ENCODE measurements at regions not wholly inside any gene's neighbourhood (a gene's known extent, or its start where the extent isn't known, plus 50 kb on each side); places are given as distances from the start of the nearest gene placed in this dataset.

GRCh38 chr11:23957314-23957713 lies 539.5 kb upstream of the LUZP2 start:
- TF ChIP-seq CTCF (IDR thresholded peaks at IDR 0.05) (no peak), ZFX (IDR thresholded peaks at IDR 0.05; ENCODE audit: borderline replicate concordance) (no peak)
